ENCODE measurements at regions not wholly inside any gene's neighbourhood (a gene's known extent, or its start where the extent isn't known, plus 50 kb on each side); places are given as distances from the start of the nearest gene placed in this dataset.

DNA sequence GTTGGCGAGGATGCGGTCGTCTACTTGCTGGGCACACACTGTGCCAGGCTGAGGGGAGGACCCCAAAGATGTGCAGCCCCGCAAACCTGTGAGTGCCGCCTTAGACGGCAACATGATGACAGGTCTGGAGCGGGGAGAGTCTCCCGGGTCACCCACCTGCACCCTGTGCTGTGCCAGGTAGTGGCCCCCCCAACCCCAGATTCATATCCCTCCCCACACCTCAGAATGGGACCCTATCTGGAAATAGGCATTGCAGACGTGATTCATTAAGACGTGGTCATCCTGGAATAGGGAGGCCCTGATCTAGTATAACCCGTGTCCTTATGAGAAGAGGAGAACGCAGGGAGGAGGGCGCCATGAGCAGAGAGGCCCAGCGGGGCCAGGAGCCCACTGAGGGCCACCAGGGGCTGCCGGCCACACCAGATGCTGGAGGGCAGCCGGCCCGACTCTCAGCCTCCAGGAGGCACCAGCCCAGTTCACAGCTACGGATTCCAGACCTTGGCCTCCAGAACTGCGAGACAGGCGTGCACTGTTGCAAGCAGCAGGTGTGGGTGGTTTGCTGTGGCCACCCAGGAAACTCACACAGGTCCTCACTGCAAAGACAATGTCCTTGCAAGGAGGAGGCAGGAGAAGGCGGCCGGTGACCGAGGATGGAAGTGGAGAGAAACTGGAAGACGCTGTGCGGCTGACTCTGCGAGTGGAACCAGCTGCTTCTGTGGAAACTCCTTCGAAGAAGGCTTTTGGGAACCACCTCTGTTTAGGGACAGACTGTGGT lies 131.9 kb upstream of the LPCAT1 start:
- TF ChIP-seq RAD21 (IDR thresholded peaks at IDR 0.05; ENCODE audit: low read depth) (no peak), EP300 (IDR thresholded peaks at IDR 0.05; ENCODE audit: borderline replicate concordance) (no peak), TCF12 (IDR thresholded peaks at IDR 0.05; ENCODE audit: low read depth) (no peak), ZBTB7A (IDR thresholded peaks at IDR 0.05; ENCODE audit: low read depth) (no peak), FOXM1 (IDR thresholded peaks at IDR 0.05; ENCODE audit: borderline replicate concordance, low read depth) (no peak), NFIC (IDR thresholded peaks at IDR 0.05) (no peak), YY1 (IDR thresholded peaks at IDR 0.05; ENCODE audit: low read depth) (no peak), CREB1 (IDR thresholded peaks at IDR 0.05; ENCODE audit: low read depth) (no peak), TEAD4 (IDR thresholded peaks at IDR 0.05) (no peak), CEBPB (IDR thresholded peaks at IDR 0.05) (no peak), EGR1 (IDR thresholded peaks at IDR 0.05) (no peak), TAF1 (IDR thresholded peaks at IDR 0.05; ENCODE audit: low read depth) (no peak)
- TF ChIP-seq, protein P1, sequence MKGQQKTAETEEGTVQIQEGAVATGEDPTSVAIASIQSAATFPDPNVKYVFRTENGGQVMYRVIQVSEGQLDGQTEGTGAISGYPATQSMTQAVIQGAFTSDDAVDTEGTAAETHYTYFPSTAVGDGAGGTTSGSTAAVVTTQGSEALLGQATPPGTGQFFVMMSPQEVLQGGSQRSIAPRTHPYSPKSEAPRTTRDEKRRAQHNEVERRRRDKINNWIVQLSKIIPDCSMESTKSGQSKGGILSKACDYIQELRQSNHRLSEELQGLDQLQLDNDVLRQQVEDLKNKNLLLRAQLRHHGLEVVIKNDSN (IDR thresholded peaks at IDR 0.05), result no peak
- TF ChIP-seq, protein P2, sequence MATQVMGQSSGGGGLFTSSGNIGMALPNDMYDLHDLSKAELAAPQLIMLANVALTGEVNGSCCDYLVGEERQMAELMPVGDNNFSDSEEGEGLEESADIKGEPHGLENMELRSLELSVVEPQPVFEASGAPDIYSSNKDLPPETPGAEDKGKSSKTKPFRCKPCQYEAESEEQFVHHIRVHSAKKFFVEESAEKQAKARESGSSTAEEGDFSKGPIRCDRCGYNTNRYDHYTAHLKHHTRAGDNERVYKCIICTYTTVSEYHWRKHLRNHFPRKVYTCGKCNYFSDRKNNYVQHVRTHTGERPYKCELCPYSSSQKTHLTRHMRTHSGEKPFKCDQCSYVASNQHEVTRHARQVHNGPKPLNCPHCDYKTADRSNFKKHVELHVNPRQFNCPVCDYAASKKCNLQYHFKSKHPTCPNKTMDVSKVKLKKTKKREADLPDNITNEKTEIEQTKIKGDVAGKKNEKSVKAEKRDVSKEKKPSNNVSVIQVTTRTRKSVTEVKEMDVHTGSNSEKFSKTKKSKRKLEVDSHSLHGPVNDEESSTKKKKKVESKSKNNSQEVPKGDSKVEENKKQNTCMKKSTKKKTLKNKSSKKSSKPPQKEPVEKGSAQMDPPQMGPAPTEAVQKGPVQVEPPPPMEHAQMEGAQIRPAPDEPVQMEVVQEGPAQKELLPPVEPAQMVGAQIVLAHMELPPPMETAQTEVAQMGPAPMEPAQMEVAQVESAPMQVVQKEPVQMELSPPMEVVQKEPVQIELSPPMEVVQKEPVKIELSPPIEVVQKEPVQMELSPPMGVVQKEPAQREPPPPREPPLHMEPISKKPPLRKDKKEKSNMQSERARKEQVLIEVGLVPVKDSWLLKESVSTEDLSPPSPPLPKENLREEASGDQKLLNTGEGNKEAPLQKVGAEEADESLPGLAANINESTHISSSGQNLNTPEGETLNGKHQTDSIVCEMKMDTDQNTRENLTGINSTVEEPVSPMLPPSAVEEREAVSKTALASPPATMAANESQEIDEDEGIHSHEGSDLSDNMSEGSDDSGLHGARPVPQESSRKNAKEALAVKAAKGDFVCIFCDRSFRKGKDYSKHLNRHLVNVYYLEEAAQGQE (IDR thresholded peaks at IDR 0.05; ENCODE audit: low read depth), result no peak
- TF ChIP-seq, protein P3, sequence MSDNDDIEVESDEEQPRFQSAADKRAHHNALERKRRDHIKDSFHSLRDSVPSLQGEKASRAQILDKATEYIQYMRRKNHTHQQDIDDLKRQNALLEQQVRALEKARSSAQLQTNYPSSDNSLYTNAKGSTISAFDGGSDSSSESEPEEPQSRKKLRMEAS (IDR thresholded peaks at IDR 0.05), result no peak

DNA sequence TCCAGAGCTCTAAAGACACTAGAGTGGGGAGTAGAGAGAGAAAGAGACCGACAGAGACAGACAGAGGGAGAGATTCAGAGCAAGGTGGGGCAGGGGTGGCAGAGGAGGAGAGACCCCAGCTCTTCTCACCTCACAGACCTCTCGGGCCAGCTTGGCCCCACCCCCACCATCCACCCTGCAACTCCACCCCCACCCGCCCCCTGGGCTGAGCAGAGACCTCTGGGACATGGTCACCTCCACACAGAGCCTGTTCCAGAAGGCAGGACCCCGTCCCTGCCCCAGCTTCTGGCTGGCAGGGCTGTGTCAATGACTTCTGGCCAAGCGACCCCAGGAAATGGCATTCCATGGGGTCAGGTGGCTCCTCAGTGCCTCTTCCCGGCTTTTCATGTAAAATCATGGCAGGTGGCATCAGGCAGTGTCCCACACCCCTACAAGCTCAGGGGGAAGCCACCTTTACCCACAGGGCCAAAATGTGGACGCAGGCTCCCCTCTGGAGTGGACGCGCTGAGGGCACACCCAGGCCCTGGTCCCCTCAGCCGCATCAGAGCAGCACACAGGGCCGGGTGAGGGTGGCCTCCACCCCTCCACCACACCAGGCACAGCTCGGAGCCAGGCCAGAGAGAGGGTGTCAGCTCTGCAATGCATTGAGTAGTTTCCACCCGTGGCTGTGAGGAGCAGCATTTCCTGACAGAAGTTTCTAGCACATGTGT lies 131.2 kb upstream of the LPCAT1 start:
- TF ChIP-seq EGR1 (IDR thresholded peaks at IDR 0.05) (no peak), YY1 (IDR thresholded peaks at IDR 0.05; ENCODE audit: low read depth) (no peak), TEAD4 (IDR thresholded peaks at IDR 0.05) (no peak), FOXM1 (IDR thresholded peaks at IDR 0.05; ENCODE audit: borderline replicate concordance, low read depth) (no peak), ZBTB7A (IDR thresholded peaks at IDR 0.05; ENCODE audit: low read depth) (no peak)
- TF ChIP-seq, protein P1 (IDR thresholded peaks at IDR 0.05), result no peak
- TF ChIP-seq, protein P3 (IDR thresholded peaks at IDR 0.05), result no peak
- TF ChIP-seq, protein P2 (IDR thresholded peaks at IDR 0.05; ENCODE audit: low read depth), result no peak

DNA sequence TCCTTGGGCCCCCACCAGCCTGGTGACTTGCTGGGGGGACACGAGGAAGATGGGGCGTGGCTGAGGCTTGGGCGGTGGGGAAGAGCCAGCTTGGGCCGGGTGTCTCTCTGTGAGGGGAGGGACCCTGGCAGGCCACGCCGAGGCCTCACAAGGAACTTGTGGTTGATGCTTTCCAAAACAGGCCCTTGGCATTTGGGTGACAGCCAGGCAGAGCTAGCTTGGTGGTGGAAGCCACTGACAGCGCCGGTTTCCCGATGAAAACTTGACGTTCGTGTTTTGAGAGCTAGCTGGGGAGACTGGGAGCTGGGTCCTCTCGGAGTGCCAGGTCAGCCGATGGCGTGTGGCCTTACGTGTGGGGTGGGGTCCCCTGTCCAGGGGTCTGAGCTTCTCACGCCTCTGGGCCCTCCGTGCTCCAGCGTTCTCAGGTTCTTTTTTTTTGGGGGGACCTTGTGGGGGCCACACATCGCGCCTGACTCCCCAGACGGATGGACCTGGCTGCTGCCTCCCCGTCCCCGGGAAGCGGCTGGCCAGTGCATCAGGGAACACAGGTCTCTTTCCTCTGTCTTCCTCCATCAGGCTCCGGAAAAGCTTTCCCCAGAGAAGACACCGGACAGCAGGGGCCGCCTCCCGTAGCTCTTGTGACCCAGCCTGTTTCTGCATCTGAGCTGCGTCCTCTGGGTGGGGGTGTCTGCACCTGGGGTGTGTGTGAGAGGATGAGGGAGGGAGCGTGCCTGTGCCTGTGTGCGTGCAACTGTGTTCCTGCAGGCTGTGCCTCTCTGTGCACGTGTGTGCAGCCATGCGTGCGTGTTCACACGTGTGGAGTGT lies 129.3 kb upstream of the LPCAT1 start:
- TF ChIP-seq TCF12 (IDR thresholded peaks at IDR 0.05; ENCODE audit: low read depth), result no peak

DNA sequence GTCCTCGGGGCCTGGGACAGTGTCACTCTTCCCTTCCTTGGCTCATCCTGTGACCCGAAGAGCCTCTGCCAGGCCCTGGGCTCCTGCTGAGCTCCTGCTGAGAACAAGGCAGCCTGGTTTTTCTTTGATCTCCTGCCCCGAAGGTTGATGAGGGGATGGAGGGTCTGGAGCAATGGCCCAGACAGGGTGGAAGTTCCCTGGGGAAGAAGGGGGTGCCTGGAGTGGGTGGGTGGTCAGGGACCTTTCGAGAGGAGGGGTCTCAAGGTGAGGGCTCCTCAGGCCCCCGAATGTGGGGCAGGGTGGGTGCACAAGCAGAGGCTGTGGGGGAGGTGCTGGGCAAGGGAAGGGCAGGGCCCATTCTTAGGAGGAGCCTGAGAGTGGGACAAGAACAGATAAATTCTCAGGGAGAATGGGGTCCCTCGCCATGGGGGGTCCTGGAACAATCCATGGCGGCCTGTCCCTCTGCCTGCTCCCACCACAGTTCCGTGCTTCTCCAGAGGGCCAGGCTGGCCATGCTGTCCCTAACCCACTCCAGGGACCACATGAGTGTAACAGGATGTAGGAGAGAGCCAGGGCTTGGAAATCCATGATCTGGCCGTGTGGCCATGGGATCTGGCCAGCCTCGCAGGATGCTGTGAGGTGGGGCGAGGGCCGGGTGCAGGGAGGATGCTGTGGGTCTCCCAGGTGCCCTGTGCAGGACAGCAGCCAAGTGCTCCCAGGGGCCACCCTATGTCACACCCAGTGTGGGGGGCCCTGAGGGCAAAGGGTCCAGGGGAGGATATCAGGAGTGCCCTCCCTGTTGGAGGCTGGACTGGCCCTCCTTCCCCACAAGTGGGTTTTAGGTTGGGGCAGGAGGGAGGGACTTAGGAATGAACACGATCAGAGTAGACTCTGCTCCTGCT lies 128.5 kb upstream of the LPCAT1 start:
- TF ChIP-seq, protein P2 (IDR thresholded peaks at IDR 0.05; ENCODE audit: low read depth), result no peak
- no peak for TF ChIP-seq TCF12 (IDR thresholded peaks at IDR 0.05; ENCODE audit: low read depth)
